GM18508 (cell line): ENCODE measurements at regions not wholly inside any gene's neighbourhood (a gene's known extent, or its start where the extent isn't known, plus 50 kb on each side); places are given as distances from the start of the nearest gene placed in this dataset.
"Not testable (repeated sequence)": the region's sequence is repeated elsewhere in the genome, so short reads cannot be mapped to it uniquely, and the experiment has no call there.

Source experiments
- ATAC-seq: cut with Tn5 transposase; IDR thresholded peaks from one replicate; pipeline ENCODE4 v1.9.1; 2021; ENCODE audit warnings: moderate number of reproducible peaks; ENCODE audit not compliant: insufficient read depth, unreplicated experiment

GRCh38 chr10:105605918-105606317, 964.8 kb downstream of the SORCS3 start:
- ATAC-seq = no peak

- no peak for ATAC-seq
These were observed 964.0 kb downstream of the SORCS3 start for GRCh38 chr10:105605104-105605503.

GRCh38 chr10:105598207-105598606, 957.1 kb downstream of the SORCS3 start:
- ATAC-seq = no peak

- ATAC-seq = no peak
These were observed 956.2 kb downstream of the SORCS3 start for GRCh38 chr10:105597312-105597711.

- ATAC-seq = no peak
These were observed 955.7 kb downstream of the SORCS3 start for GRCh38 chr10:105596749-105597148.

GRCh38 chr10:105594296-105594695, 953.2 kb downstream of the SORCS3 start:
- ATAC-seq = no peak

- no peak for ATAC-seq
These were observed 951.4 kb downstream of the SORCS3 start for GRCh38 chr10:105592468-105592867.

GRCh38 chr10:105586451-105587098, 945.5 kb downstream of the SORCS3 start:
- no peak for ATAC-seq

- no peak for ATAC-seq
These were observed 944.7 kb downstream of the SORCS3 start for GRCh38 chr10:105585753-105586152.

- ATAC-seq = no peak
These were observed 944.1 kb downstream of the SORCS3 start for GRCh38 chr10:105585171-105585570.

GRCh38 chr10:105579112-105579511, 938.0 kb downstream of the SORCS3 start:
- no peak for ATAC-seq

GRCh38 chr10:105577865-105578607, 936.9 kb downstream of the SORCS3 start:
- ATAC-seq = no peak

GRCh38 chr10:105559333-105560097, 918.4 kb downstream of the SORCS3 start:
- no peak for ATAC-seq

- not testable (repeated sequence) for ATAC-seq
These were observed 909.4 kb downstream of the SORCS3 start for GRCh38 chr10:105550453-105550852.

- no peak for ATAC-seq
These were observed 908.6 kb downstream of the SORCS3 start for GRCh38 chr10:105549731-105550130.

GRCh38 chr10:105545101-105545500, 904.0 kb downstream of the SORCS3 start:
- no peak for ATAC-seq

- no peak for ATAC-seq
These were observed 899.3 kb downstream of the SORCS3 start for GRCh38 chr10:105540381-105540780.

GRCh38 chr10:105538874-105539273, 897.8 kb downstream of the SORCS3 start:
- no peak for ATAC-seq

GRCh38 chr10:105535478-105535877, 894.4 kb downstream of the SORCS3 start:
- no peak for ATAC-seq

GRCh38 chr10:105534086-105534485, 893.0 kb downstream of the SORCS3 start:
- ATAC-seq = no peak

- no peak for ATAC-seq
These were observed 875.4 kb downstream of the SORCS3 start for GRCh38 chr10:105516511-105516910.
